ENCODE measurements at regions not wholly inside any gene's neighbourhood (a gene's known extent, or its start where the extent isn't known, plus 50 kb on each side); places are given as distances from the start of the nearest gene placed in this dataset.

DNA sequence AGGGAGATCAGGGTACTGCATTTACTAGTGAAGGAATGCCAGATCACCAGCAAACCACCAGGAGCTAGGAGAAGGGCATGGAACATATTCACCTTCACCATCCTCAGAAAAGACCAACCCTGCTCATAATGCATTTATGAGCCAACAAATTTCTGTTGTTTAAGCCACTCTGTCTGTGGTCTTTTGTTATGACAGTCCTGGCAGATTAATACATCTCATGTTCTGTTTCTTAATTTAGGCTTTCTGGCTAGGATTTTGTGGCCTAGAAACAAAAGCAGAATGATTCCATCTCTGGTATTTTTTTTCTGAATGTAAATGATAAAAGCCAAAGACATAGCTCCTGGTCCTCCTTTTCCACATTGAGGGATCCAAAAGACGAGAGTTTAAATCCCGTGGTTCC, 797.9 kb downstream of the TYW1 start:
- Histone ChIP-seq H3K4me3 (ENCODE audit: low read length) (no peak overlapping the region), H3K79me2 (ENCODE audit: control insufficient read depth, low read length) (no peaks in the 10 kb centered on the region), H3K4me2 (ENCODE audit: low read length) (no peak overlapping the region), H3K27ac (ENCODE audit: low read depth, low read length) (no peak overlapping the region), H4K20me1 (ENCODE audit: control insufficient read depth, insufficient read depth, low read depth, low read length) (no peaks in the 10 kb centered on the region), H3K9me3 (ENCODE audit: control insufficient read depth, insufficient read depth, low read length) (no peaks in the 10 kb centered on the region), H3K4me1 (ENCODE audit: control insufficient read depth, low read length) (no peaks in the 10 kb centered on the region), H3K36me3 (ENCODE audit: control insufficient read depth, low read length) (no peaks in the 10 kb centered on the region), H3F3A (ENCODE audit: control insufficient read depth, insufficient read depth) (no peaks in the 10 kb centered on the region), H3K27me3 (ENCODE audit: control insufficient read depth, low read length) (no peaks in the 10 kb centered on the region), H3K9me2 (replicated peaks; ENCODE audit: control insufficient read depth, low read length) (no peaks in the 10 kb centered on the region)
- TF ChIP-seq CTCF (IDR thresholded peaks at IDR 0.05; ENCODE audit: low read depth, low read length, poor library complexity, severe bottlenecking) (no peak), EZH2phosphoT487 (IDR thresholded peaks at IDR 0.05; ENCODE audit: borderline replicate concordance, low read length) (no peak)

DNA sequence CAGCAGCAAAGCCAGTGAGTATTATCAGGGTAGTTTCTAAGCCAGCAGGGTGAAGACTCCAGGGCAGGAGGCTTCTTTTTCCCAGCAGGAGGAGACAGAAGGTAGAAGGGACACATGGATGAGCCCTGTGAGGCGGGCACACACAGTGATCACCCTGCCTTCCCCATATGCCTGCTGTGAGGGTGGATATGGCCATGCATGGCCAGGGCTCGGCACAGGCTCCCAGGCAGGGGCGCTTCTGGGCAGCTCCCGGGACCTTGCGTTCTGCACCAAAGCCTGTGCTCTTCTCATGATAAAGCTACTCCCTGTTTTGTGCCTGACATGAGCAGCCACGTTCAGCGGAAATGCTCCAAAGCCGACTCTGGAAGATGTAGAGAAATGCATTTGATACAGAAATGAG, 807.2 kb downstream of the TYW1 start:
- Histone ChIP-seq H4K20me1 (ENCODE audit: control insufficient read depth, insufficient read depth, low read depth, low read length) (no peaks in the 10 kb centered on the region), H3F3A (ENCODE audit: control insufficient read depth, insufficient read depth) (no peaks in the 10 kb centered on the region), H3K27ac (ENCODE audit: low read depth, low read length) (no peak overlapping the region), H3K4me1 (ENCODE audit: control insufficient read depth, low read length) (no peaks in the 10 kb centered on the region), H3K36me3 (ENCODE audit: control insufficient read depth, low read length) (no peaks in the 10 kb centered on the region), H3K9me3 (ENCODE audit: control insufficient read depth, insufficient read depth, low read length) (no peaks in the 10 kb centered on the region), H3K9me2 (replicated peaks; ENCODE audit: control insufficient read depth, low read length) (no peaks in the 10 kb centered on the region), H3K27me3 (ENCODE audit: control insufficient read depth, low read length) (no peaks in the 10 kb centered on the region), H3K4me3 (ENCODE audit: low read length) (no peak overlapping the region), H3K4me2 (ENCODE audit: low read length) (no peak overlapping the region), H3K79me2 (ENCODE audit: control insufficient read depth, low read length) (no peaks in the 10 kb centered on the region)
- TF ChIP-seq CTCF (IDR thresholded peaks at IDR 0.05; ENCODE audit: low read depth, low read length, poor library complexity, severe bottlenecking) (no peak), EZH2phosphoT487 (IDR thresholded peaks at IDR 0.05; ENCODE audit: borderline replicate concordance, low read length) (no peak)

DNA sequence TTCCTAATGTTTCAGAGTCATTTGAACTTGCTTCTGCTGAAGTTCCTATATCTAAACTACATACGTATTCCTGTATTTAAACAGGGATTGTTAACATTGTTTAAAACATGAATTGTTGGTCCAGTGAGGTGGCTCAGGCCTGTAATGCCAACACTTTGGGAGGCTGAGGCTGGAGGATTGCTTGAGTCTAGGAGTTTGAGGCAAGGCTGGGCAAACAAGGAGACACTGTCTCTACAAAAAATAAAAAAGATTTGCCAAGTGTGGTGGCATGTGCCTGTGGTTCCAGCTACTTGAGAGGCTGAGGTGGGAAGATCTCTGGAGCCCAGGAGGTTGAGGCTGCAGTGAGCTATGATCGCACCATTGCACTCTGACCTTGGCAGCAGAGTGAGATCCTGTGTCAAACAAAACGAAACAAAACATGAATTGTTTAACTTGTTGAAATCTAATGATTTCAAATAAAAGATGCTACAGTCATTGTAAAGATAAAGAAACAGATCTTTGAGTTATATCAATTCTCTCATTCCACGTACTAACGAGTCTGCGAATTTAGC, 809.4 kb downstream of the TYW1 start:
- H3F3A ChIP-seq (ENCODE audit: control insufficient read depth, insufficient read depth): no peaks in the 10 kb centered on the region
- H3K36me3 ChIP-seq (ENCODE audit: control insufficient read depth, low read length): no peaks in the 10 kb centered on the region
- H3K27ac ChIP-seq (ENCODE audit: low read depth, low read length): no peak overlapping the region
- H4K20me1 ChIP-seq (ENCODE audit: control insufficient read depth, insufficient read depth, low read depth, low read length): no peaks in the 10 kb centered on the region
- no peaks in the 10 kb centered on the region for H3K79me2 ChIP-seq (ENCODE audit: control insufficient read depth, low read length)
- peaks cover 4% of the 10 kb centered on the region; the same call in 1 of the 2 replicates for H3K9me3 ChIP-seq (ENCODE audit: control insufficient read depth, insufficient read depth, low read length)
- no peaks in the 10 kb centered on the region for H3K4me1 ChIP-seq (ENCODE audit: control insufficient read depth, low read length)
- no peak for TF ChIP-seq EZH2phosphoT487 (IDR thresholded peaks at IDR 0.05; ENCODE audit: borderline replicate concordance, low read length)
- no peak for TF ChIP-seq CTCF (IDR thresholded peaks at IDR 0.05; ENCODE audit: low read depth, low read length, poor library complexity, severe bottlenecking)
- no peaks in the 10 kb centered on the region for H3K27me3 ChIP-seq (ENCODE audit: control insufficient read depth, low read length)
- H3K9me2 ChIP-seq (replicated peaks; ENCODE audit: control insufficient read depth, low read length): no peaks in the 10 kb centered on the region
- no peak overlapping the region for H3K4me3 ChIP-seq (ENCODE audit: low read length)
- no peak overlapping the region for H3K4me2 ChIP-seq (ENCODE audit: low read length)

Data from DOHH2 (cell line).